T-helper 2 cell treated with Interferon-gamma antibody and Interleukin-4, amounts not matched to agents 100 ng/mL and 5 ng/mL, for 36 hours (primary cell): ENCODE measurements at regions not wholly inside any gene's neighbourhood (a gene's known extent, or its start where the extent isn't known, plus 50 kb on each side); places are given as distances from the start of the nearest gene placed in this dataset.

Source experiments
- intact Hi-C: fragments of 100-400 bp; cut with micrococcal nuclease; formaldehyde crosslinking; loops from one replicate; pipeline ENCODE4 v1.15.1; 2023

GRCh38 chr10:88059190-88059589 is 195.8 kb downstream of the PTEN start:
- intact Hi-C loops: no loop called here

DNA sequence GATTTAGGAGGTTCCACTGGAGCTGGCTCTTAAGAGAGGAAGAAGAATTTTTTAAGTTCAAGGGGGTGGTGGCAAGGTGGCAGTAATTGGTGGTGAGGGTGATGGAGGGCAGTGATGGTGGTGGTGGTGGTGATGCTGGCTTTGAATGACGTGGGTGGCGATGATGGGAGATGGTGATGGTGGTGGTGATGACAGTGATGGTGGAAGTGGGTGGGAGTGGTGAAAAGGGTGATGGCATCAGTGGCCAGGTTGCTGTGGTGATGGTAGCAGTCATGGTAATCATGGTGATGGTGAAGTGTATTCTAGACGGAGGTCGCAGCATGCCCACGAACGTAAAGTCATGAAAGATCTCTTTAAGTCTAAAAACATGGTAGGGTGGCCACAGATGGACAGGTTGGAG is 197.3 kb downstream of the PTEN start:
- intact Hi-C loops: loop anchor here (10.0 kb wide), 1 partner anchor 196 kb away; the partner anchor contains the start of genes KLLN and PTEN

DNA sequence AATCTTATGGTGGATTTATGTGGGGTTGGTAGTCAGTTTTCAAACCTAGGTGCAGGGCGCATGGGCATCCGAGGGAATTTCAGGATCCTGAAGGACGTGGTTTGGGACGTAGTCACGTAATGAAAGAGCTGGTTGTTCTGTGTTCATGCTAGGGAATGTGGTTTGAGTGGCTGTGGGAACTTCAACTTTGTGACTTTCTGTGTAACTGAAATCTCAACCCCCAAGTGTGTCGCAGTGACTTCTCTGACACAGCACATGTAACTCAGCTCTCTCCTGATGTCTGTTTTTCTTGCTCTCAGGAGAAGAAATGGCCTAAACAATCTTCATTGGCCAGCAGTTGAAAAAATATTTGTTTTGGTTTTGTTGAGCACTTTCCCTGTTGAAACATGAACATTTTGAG is 199.0 kb downstream of the PTEN start:
- intact Hi-C loops: loop anchor here (10.0 kb wide), 1 partner anchor 198 kb away; the partner anchor contains the start of genes KLLN and PTEN

- intact Hi-C loops: loop anchor here (10.0 kb wide), 1 partner anchor 198 kb away; the partner anchor contains the start of genes KLLN and PTEN
These were observed 199.5 kb downstream of the PTEN start for GRCh38 chr10:88062798-88063472.

- intact Hi-C loops: loop anchor here (10.0 kb wide), 1 partner anchor 199 kb away; the partner anchor contains the start of genes KLLN and PTEN
These were observed 200.6 kb downstream of the PTEN start for GRCh38 chr10:88063861-88064557.

- intact Hi-C loops: loop anchor here (10.0 kb wide), 1 partner anchor 200 kb away; the partner anchor contains the start of genes KLLN and PTEN
These were observed 201.4 kb downstream of the PTEN start for GRCh38 chr10:88064608-88065382.

- intact Hi-C loops: loop anchor here (10.0 kb wide), 1 partner anchor 201 kb away; the partner anchor contains the start of genes KLLN and PTEN
These were observed 202.1 kb downstream of the PTEN start for GRCh38 chr10:88065383-88066049.

DNA sequence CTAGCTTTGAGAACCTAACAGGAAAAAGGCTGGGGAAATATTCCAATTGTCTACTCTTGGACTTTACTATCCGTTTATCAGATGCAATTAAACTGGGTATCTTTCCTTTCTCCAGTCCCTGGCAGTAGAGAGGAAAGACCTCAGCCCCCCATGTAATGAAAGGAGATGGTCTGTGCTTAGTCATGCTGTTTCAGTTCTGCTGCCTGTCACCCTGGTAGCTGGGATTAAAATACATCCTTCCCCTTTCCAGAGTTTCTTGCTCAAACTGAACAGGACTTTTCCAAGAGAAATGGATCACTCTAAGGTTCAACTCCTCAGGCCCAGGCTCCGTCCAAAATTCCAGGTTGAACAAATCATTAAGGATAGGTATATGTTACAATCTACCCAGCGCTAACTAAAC is 202.9 kb downstream of the PTEN start:
- intact Hi-C loops: loop anchor here (10.0 kb wide), 1 partner anchor 202 kb away; the partner anchor contains the start of genes KLLN and PTEN

DNA sequence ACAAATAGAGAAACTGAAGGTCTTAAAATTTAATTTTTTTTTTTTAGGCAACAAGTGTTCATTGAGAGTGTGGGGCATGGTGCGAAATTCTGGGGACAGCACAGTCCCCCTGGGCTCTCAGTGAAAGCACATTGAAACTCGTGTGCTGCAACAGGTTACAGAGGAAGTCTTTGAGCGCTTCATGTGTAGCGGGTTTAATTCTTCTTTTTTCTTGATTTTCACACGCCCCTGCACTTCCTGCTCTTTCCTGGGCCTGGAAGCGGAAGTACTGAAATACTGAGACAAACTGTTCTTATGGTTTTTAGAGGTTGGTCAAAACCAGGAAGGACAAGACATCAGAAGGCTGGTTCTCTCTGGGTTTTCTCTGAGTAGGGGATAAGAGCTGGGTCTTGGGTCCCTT is 203.5 kb downstream of the PTEN start:
- intact Hi-C loops: loop anchor here (10.0 kb wide), 1 partner anchor 202 kb away; the partner anchor contains the start of genes KLLN and PTEN

- intact Hi-C loops: loop anchor here (10.0 kb wide), 1 partner anchor 203 kb away; the partner anchor contains the start of genes KLLN and PTEN
These were observed 204.3 kb downstream of the PTEN start for GRCh38 chr10:88067737-88068136.

GRCh38 chr10:88069338-88069737 is 205.9 kb downstream of the PTEN start:
- intact Hi-C loops: loop anchor here (10.0 kb wide), 1 partner anchor 205 kb away; the partner anchor contains the start of genes KLLN and PTEN

DNA sequence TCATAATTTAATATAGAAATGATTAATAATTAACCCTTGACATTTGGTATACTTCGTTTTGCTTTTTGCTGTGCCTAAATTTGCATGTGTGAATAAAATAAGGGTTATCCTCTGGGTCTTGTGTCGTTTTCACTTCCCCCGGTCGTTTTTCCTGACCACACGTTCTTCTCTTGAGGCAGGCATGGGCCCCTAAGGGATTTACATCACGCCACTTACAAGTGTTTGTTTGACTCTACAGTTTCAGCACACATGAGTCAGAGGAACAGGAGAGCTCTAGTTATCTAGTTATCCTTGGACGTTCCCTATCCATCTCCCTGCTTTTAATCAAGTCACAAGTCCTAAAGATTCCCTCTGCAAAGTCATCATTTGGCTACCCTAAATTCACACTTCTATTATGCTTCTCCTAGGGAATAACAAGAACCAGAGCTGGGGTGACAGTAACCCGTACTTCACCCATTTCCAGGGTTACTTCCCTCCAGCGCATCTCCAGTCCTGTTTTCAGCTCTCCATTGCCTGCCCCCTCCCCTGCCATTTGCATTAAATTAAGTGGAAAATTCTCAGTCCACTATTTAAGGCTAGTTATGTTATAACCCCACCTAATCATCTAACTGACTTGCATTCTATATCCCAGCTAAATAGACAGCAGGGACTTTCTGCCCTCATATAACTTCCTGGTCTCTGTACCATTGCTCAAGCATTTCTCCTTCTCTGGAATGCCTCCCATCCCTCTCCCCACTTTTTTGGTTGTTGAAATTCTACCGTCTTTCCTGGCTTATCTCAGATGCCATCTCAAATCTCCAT is 206.9 kb downstream of the PTEN start:
- intact Hi-C loops: no loop called here

- intact Hi-C loops: no loop called here
These were observed 208.5 kb downstream of the PTEN start for GRCh38 chr10:88071879-88072278.

DNA sequence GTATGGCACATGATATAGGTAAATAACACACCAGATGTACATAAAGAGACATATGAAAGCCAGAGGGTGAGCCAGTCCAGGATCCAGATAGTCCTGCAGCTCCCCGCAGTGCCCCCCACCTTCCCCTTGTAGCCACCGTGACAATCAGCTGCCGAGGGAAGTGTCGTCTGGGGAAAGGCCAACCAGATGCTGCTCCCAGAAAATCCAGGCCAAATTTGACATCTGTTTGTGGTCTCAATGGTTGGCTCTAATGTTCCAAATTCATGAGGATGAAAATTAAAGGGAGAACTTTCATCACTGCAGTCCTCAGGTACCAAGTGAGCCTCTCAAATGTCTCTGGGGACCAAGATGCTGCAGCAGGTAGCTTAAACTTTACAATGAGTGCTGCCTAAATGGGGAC is 210.3 kb downstream of the PTEN start:
- intact Hi-C loops: no loop called here

GRCh38 chr10:88074971-88075370 is 211.5 kb downstream of the PTEN start:
- intact Hi-C loops: no loop called here

DNA sequence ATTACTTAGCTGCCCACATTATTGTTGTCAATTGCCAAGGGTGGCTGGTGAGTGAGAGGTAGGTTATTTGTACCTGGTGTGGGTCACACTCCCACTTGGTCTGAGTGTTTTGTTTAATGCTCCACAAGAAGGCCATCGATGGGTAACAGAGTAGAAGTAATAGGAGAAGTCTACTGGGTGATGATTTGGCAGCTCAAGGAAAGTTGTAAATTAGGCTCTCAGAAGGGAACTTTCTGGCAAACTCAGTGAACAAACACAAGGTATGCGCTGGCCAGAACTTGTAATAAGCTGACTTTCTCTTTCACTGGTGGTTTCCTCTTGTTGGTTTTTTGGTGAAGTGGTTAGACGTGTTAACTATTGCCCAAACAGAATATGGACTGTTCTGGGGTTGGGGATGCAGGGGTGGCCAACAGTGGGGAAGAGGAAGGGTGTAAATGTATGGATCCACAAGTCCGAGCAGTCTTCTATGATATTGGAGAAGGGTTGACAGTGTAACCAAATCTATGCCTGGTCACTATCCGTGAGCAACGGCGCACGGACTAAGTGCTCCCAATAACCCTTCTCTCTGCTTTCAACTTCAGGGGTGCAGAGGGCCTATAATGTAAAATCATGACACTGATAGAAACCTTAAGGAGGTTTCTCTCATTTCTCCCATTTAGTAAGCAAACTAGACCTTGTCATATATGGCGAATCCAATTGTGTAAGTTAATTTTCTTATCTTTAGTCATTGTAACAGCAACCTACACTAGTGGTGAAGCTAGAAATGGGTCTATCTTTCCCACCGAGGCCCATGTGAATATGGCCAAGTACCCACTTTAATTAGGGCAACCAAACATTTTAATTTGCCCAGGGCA is 212.8 kb downstream of the PTEN start:
- intact Hi-C loops: no loop called here

DNA sequence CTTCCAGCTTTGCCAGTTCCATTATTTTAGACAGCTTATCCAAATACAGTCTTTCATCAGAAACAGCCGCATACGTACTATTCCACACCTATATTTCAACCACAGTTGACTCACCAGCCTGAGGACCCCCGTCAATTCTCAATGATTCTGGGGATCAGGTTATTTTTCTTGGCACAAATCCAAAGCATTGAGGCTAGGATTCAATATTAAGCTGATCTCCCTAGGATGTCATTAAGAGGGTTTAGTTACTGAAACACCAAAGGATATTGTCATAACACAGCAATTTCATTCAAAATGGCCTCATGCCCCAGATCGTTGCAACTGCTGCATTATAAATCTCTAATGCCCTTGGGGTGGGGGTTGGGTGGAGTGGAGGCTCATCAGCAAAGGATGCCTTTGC is 214.6 kb downstream of the PTEN start:
- intact Hi-C loops: no loop called here

GRCh38 chr10:88080213-88080612 is 216.8 kb downstream of the PTEN start:
- intact Hi-C loops: no loop called here

DNA sequence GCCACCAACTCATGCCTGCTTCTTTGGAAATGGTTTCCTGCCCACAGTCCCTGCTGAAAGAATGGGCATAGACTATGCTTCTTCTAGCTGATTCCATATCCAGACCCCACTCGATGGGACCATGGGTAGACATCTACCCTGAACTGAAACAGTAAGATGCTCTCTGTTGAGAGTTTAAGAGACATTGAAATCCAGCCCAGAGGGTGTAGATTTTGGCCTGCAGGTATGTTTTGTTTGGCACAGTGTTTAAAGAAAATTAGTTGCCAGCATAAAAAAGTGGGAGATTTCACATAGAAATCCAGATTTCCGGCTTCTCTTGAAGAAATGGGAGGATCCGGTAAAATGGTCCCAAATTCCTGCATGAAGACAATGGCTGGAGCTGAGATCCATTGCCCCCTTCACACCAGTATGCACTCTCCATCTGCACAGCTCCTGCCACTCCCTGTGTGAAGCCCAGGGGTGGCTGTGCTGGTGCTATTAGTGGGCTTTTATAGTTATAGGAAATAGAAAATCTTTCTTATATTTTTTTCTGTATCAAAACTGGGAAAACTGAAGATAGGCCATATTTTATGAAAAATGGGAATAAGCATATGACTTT is 218.1 kb downstream of the PTEN start:
- intact Hi-C loops: no loop called here
